ENCODE measurements at regions not wholly inside any gene's neighbourhood (a gene's known extent, or its start where the extent isn't known, plus 50 kb on each side); places are given as distances from the start of the nearest gene placed in this dataset.

GRCh38 chr2:107108556-107108955, 222.6 kb upstream of the ST6GAL2 start:
- TF ChIP-seq REST (IDR thresholded peaks at IDR 0.05; ENCODE audit: insufficient read depth in 1 of 2, low read depth in 2 of 2, low read length in 2 of 2) = no peak
- TF ChIP-seq SIN3A (IDR thresholded peaks at IDR 0.05; ENCODE audit: borderline replicate concordance, insufficient read depth, low read length) = no peak
- no peak for TF ChIP-seq POLR2AphosphoS5 (IDR thresholded peaks at IDR 0.05; ENCODE audit: low read depth, low read length)
- TF ChIP-seq TAF1 (IDR thresholded peaks at IDR 0.05; ENCODE audit: borderline replicate concordance, insufficient read depth, low read length) = no peak
